Subcutaneous abdominal adipose tissue (tissue), 5 donors: ENCODE measurements at regions not wholly inside any gene's neighbourhood (a gene's known extent, or its start where the extent isn't known, plus 50 kb on each side); places are given as distances from the start of the nearest gene placed in this dataset.

Experiments used
- H3K27ac ChIP-seq: one replicate; pipeline ENCODE4 v1.7.0; 2013; ENCODE audit warnings: low read depth, mild to moderate bottlenecking, inconsistent platforms, low read length, moderate library complexity
- H3K27me3 ChIP-seq, 5 donors: one replicate each; pipeline ENCODE4 v1.7.0; 2013; ENCODE audit warnings: low read length in 5 of 5, inconsistent platforms in 1 of 5; ENCODE audit not compliant: control insufficient read depth in 5 of 5, insufficient read depth in 4 of 5
- H3K36me3 ChIP-seq, 5 donors: one replicate each; pipeline ENCODE4 v1.7.0; 2013; ENCODE audit warnings: low read length in 5 of 5; ENCODE audit not compliant: control insufficient read depth in 5 of 5, insufficient read depth in 5 of 5
- H3K4me1 ChIP-seq, 5 donors: one replicate each; pipeline ENCODE4 v1.7.0; 2013; ENCODE audit warnings: low read length in 5 of 5, mild to moderate bottlenecking in 3 of 5, moderate library complexity in 1 of 5; ENCODE audit not compliant: control insufficient read depth in 5 of 5, insufficient read depth in 5 of 5
- H3K4me3 ChIP-seq, 5 donors: one replicate each; pipeline ENCODE4 v1.7.0; 2013; ENCODE audit warnings: low read length in 5 of 5, low read depth in 1 of 5
- H3K9ac ChIP-seq, 5 donors: one replicate each; pipeline ENCODE4 v1.7.0; 2013; ENCODE audit warnings: low read length in 5 of 5, mild to moderate bottlenecking in 4 of 5, moderate library complexity in 3 of 5
- H3K9me3 ChIP-seq, 5 donors: one replicate each; pipeline ENCODE4 v1.7.0; 2013; ENCODE audit warnings: low read length in 5 of 5; ENCODE audit not compliant: control insufficient read depth in 5 of 5
- donor health status: healthy.
- donor health status: healthy.
- donor health status: healthy.
- donor health status: healthy.
- donor health status: healthy.

DNA sequence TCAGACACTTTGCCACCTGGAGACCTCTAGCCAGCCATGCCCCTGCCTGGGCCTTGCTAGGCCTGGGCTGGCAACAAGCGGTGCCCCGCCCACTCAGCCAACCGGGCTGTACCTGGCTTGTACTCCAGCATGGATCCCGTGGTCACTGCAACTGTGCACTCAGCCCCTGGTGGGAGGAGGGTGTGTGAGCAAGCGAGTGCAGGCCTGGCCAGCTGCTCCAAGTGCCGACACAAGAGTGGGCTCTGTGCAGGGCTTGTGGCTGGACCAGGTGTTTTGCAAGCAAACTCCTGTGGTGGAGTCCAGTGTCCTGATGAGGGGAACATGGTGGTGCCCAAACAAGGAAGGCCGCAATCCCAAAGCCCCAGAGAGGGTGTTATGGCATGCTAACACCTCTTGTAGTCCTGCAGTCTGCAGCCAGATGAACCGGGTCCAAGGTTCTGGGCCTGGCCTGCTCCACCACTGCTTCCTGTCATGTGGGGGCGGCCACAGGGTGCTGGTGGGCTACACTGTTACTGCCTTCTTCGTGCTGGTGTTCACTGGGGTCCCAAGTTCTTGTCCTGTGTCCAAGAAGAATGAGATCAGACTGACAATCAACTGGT lies 60.1 kb upstream of the CD28 start:
- Histone ChIP-seq H3K4me3 (no peak overlapping the region), H3K9me3 (no peaks in the 10 kb centered on the region), H3K36me3 (no peaks in the 10 kb centered on the region), H3K4me1 (peaks cover 7 to 33% (median 30%) of the 10 kb centered on the region in 5 donors), H3K9ac (no peak overlapping the region), H3K27me3 (no peaks in the 10 kb centered on the region), H3K27ac (no peak overlapping the region)

DNA sequence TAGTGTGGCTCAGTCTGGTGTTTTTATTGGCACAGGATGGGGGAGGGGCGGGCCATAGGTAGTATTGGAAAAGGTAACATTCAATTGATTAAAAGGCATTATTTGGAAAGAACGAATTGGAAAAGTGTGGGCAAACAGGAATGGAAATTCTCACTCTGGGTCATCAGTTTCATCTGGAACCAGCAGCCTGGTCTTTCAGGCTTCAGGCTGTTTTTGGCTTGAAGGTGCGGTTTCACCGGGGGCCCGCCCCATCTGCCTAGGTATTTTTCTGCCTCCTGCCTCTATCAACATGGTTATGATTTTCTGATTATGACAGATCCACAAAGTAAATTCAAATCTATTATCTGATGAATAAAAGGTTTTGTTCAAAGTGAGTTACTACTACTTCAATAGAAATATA lies 59.5 kb upstream of the CD28 start:
- Histone ChIP-seq H3K36me3 (no peaks in the 10 kb centered on the region), H3K27me3 (no peaks in the 10 kb centered on the region), H3K9me3 (no peaks in the 10 kb centered on the region), H3K4me1 (peaks cover 7 to 36% (median 30%) of the 10 kb centered on the region in 5 donors), H3K9ac (no peak overlapping the region), H3K4me3 (no peak overlapping the region), H3K27ac (no peak overlapping the region)

DNA sequence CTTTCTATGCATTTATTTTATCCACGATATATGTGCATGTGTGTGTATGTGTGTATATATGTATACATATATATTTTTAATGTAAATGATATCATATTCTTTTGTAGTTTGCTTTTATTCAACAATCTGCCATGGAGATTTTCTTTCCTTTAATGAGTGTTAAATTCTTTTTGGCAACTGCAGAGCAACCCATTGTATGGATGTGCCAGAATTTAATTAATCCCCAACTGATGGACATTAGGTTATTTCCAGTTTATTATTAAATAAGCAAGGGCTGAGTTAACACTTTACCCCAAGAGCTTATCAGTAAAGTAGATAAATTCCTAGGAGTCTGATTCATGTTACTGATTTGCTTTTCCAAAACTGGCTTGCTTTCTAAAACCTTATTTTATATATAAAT lies 58.9 kb upstream of the CD28 start:
- Histone ChIP-seq H3K9ac (no peak overlapping the region), H3K4me3 (no peak overlapping the region), H3K27ac (no peak overlapping the region), H3K27me3 (no peaks in the 10 kb centered on the region), H3K9me3 (no peaks in the 10 kb centered on the region), H3K4me1 (peaks cover 7 to 36% (median 30%) of the 10 kb centered on the region in 5 donors), H3K36me3 (no peaks in the 10 kb centered on the region)

DNA sequence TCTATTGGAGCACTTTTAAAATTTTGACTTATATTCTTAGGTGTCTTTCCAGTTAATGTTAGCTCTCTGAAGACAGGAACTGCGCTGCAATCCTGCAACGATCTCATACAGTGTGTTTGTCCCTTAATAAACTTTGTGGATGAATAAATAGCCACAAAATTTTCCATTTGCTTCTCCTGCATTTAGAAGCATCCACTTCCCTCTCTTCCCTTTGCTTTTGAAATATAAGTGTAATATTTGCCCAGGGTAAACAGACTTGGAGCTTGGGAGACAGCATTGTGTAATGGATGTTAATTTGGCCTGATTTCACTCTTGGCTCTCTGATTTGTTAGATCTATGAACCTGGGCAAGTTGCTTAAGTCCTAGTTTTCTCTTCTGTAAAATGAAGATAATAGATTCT lies 58.2 kb upstream of the CD28 start:
- Histone ChIP-seq H3K36me3 (no peaks in the 10 kb centered on the region), H3K27ac (peak overlapping the region; percentile 30), H3K9ac (no peak overlapping the region), H3K4me1 (peaks cover 7 to 36% (median 30%) of the 10 kb centered on the region in 5 donors), H3K4me3 (no peak overlapping the region), H3K27me3 (no peaks in the 10 kb centered on the region), H3K9me3 (no peaks in the 10 kb centered on the region)

DNA sequence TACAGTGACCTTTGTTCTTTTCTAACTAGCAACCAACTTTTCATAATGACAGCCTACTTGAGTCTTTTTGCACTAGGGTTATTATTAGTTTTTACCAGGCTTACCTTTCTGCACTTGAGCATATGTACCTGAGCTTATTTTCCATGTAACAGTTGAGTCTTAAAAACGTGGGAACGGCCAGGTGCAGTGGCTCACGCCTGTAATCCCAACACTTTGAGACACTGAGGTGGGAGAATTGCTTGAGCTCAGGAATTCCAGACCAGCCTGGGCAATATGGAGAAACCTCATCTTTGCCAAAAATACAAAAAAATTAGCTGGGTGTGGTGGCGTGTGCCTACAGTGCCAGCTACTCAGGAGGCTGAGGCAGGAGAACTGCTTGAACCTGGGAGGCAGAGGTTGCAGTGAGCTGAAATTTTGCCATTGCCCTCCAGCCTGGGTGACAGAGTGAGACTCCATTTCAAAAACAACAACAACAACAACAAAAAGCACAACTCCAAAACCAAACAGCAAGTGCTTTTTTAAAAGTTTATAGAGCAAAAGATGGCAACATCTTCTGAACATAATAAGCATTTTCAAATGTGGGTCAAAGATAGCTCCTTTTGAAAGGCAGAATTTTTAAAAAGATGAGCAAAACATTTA lies 57.1 kb upstream of the CD28 start:
- Histone ChIP-seq H3K9me3 (no peaks in the 10 kb centered on the region), H3K4me3 (no peak overlapping the region), H3K9ac (no peak overlapping the region), H3K27me3 (no peaks in the 10 kb centered on the region), H3K36me3 (no peaks in the 10 kb centered on the region), H3K4me1 (peaks cover 7 to 36% (median 30%) of the 10 kb centered on the region in 5 donors), H3K27ac (peak overlapping the region; percentile 71)

DNA sequence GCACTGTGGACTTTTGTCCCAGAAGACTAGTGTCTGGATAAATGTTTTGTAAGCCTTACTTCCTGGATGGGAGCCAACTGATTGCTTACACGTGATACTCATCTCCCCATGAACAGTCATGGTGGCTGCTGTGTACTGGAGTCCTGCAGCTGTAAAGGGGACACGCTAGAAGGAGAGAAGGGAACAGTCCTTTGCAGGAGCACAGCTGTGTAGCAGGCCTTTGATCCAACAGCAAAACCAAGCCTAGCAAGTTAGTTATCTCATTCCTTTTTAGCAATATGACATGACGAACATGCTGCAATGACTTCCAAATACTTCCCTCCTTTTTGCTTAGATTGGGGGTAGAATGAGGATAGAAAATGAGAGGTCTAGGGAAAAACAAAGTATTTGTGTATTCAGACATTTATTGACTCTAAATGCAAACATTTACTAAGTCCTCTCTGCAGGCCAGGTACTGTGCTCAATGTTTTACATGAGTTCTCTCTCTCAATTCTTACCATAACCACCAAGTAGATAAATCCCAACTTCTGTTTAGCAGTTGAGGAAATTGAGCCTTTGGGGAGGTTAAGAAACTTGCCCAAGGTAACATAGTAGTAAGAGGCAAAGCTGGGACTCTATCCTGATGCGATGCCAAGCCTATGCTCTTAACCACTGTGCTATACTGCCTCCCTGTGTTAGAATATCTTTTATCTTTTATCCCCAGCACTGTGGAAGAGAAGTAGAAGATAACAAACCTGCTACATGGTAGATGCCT lies 55.4 kb upstream of the CD28 start:
- H3K4me1 ChIP-seq, result peaks cover 9 to 37% (median 31%) of the 10 kb centered on the region in 5 donors
- H3K27me3 ChIP-seq, result no peaks in the 10 kb centered on the region
- peak overlapping the region in 1 of 5 donors; percentile 36 for H3K9ac ChIP-seq
- H3K27ac ChIP-seq, result peak overlapping the region; percentile 71
- H3K9me3 ChIP-seq, result no peaks in the 10 kb centered on the region
- H3K36me3 ChIP-seq, result no peaks in the 10 kb centered on the region
- no peak overlapping the region for H3K4me3 ChIP-seq

DNA sequence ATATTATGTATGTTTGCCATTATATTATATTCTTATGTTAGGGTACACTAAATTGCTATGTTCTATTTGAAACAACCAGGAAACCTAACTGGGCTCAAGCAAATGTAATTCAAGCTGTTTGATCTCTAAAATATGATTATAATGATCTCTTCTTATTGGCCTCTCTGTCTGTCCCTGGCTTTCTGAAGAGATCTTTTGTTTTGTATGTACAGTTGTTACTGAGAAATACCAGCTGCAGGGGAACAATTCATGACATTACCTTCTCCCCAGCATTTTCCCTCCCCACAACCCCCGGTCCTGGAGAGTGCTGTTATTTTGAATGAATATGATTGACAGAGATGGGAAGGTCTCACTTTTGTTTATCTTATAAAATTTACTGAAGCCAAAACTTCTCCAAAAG lies 54.8 kb upstream of the CD28 start:
- H3K9me3 ChIP-seq, result no peaks in the 10 kb centered on the region
- H3K36me3 ChIP-seq, result no peaks in the 10 kb centered on the region
- no peak overlapping the region for H3K4me3 ChIP-seq
- H3K27ac ChIP-seq, result no peak overlapping the region
- H3K4me1 ChIP-seq, result peaks cover 10 to 40% (median 37%) of the 10 kb centered on the region in 5 donors
- no peaks in the 10 kb centered on the region for H3K27me3 ChIP-seq
- H3K9ac ChIP-seq, result no peak overlapping the region

DNA sequence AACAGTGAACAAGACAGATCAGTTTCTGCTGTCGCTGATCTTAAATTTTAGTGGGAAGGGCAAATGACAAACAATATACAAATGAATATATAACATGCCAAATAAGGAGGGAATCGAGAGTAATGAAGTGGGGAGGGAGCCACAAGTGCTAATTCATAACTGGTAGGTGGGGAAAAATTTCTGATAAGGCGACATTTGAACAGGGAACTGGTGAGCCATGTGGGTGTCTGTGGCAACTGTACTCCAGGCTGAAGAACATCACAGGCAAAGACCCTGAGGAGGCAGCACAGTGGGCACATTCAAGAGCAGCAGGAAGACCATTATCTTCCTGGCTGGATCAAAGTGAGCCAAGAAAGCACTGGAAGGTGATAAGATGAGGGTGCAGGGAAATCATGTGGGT lies 51.6 kb upstream of the CD28 start:
- Histone ChIP-seq H3K27ac (no peak overlapping the region), H3K27me3 (no peaks in the 10 kb centered on the region), H3K9me3 (no peaks in the 10 kb centered on the region), H3K4me3 (no peak overlapping the region), H3K36me3 (no peaks in the 10 kb centered on the region), H3K4me1 (peaks cover 10 to 40% (median 28%) of the 10 kb centered on the region in 5 donors), H3K9ac (no peak overlapping the region)

DNA sequence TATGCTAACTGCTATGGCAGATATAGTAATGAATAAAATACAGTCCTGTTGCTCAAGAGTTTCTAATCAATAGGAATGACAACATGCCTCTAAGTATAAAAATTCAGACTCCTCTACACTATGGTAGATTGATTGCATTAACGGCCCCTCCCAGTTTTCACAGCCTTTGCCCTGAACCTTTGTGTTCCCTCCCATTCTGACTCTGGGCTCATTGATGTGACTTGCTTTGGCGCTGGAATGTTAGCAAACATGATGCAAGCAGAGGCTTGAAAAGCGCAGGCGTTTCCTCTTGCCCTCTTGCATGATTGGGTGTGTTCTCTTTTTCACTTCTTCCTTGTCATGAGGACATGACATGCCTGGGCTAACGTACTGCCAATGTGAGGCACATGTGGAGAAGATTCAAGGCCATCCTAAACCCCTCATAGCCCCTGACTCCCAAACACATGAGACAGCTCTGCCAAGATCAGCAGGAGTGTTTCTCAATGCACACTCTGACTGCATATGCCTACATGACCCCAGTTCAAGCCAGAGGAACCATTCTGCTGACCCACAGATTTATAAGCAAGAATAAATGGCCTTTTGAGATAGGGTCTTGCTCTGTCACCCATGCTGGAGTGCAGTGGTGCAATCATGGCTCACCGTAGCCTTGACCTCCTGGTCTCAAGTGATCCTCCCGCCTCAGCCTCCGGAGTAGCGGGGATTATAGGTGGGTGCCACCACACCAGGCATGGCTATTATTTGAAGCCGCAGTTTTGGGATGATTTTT lies 49.7 kb upstream of the CD28 start:
- Histone ChIP-seq H3K9ac (no peak overlapping the region), H3K27me3 (no peaks in the 10 kb centered on the region), H3K4me3 (peak overlapping the region in 1 of 5 donors; percentile 19), H3K9me3 (no peaks in the 10 kb centered on the region), H3K36me3 (no peaks in the 10 kb centered on the region), H3K27ac (peak overlapping the region; percentile 37), H3K4me1 (peaks cover 5 to 23% (median 14%) of the 10 kb centered on the region in 5 donors)
